ENCODE measurements at regions not wholly inside any gene's neighbourhood (a gene's known extent, or its start where the extent isn't known, plus 50 kb on each side); places are given as distances from the start of the nearest gene placed in this dataset.
"Not testable (repeated sequence)": the region's sequence is repeated elsewhere in the genome, so short reads cannot be mapped to it uniquely, and the experiment has no call there.

- Histone ChIP-seq H3K27me3 (ENCODE audit: insufficient read depth, low read length) (no peaks in the 10 kb centered on the region), H3K9me3 (ENCODE audit: low read length) (no peaks in the 10 kb centered on the region), H2AFZ (ENCODE audit: low read depth, low read length) (no peak overlapping the region), H3K4me3 (ENCODE audit: low read length) (no peak overlapping the region), H3K4me1 (ENCODE audit: insufficient read depth, low read length) (no peaks in the 10 kb centered on the region), H3K36me3 (ENCODE audit: insufficient read depth, low read length) (no peaks in the 10 kb centered on the region)
Observed at GRCh38 chr2:125644257-125644656, 1011.7 kb upstream of the GYPC start.

- Histone ChIP-seq H3K27me3 (ENCODE audit: insufficient read depth, low read length) (no peaks in the 10 kb centered on the region), H3K9me3 (ENCODE audit: low read length) (no peaks in the 10 kb centered on the region), H3K36me3 (ENCODE audit: insufficient read depth, low read length) (no peaks in the 10 kb centered on the region), H2AFZ (ENCODE audit: low read depth, low read length) (no peak overlapping the region), H3K4me3 (ENCODE audit: low read length) (no peak overlapping the region), H3K4me1 (ENCODE audit: insufficient read depth, low read length) (no peaks in the 10 kb centered on the region)
Observed at GRCh38 chr2:125652280-125652679, 1003.7 kb upstream of the GYPC start.

GRCh38 chr2:125654226-125654625 is 1001.7 kb upstream of the GYPC start:
- Histone ChIP-seq H3K27me3 (ENCODE audit: insufficient read depth, low read length) (no peaks in the 10 kb centered on the region), H3K36me3 (ENCODE audit: insufficient read depth, low read length) (no peaks in the 10 kb centered on the region), H2AFZ (ENCODE audit: low read depth, low read length) (no peak overlapping the region), H3K9me3 (ENCODE audit: low read length) (no peaks in the 10 kb centered on the region), H3K4me1 (ENCODE audit: insufficient read depth, low read length) (no peaks in the 10 kb centered on the region), H3K4me3 (ENCODE audit: low read length) (no peak overlapping the region)

GRCh38 chr2:125656190-125656589 is 999.8 kb upstream of the GYPC start:
- no peak overlapping the region for H3K4me3 ChIP-seq (ENCODE audit: low read length)
- H2AFZ ChIP-seq (ENCODE audit: low read depth, low read length): no peak overlapping the region
- no peaks in the 10 kb centered on the region for H3K36me3 ChIP-seq (ENCODE audit: insufficient read depth, low read length)
- H3K4me1 ChIP-seq (ENCODE audit: insufficient read depth, low read length): no peaks in the 10 kb centered on the region
- no peaks in the 10 kb centered on the region for H3K9me3 ChIP-seq (ENCODE audit: low read length)
- no peaks in the 10 kb centered on the region for H3K27me3 ChIP-seq (ENCODE audit: insufficient read depth, low read length)

GRCh38 chr2:125658583-125658982 is 997.4 kb upstream of the GYPC start:
- no peaks in the 10 kb centered on the region for H3K27me3 ChIP-seq (ENCODE audit: insufficient read depth, low read length)
- H3K4me3 ChIP-seq (ENCODE audit: low read length): no peak overlapping the region
- H3K36me3 ChIP-seq (ENCODE audit: insufficient read depth, low read length): no peaks in the 10 kb centered on the region
- no peak overlapping the region for H2AFZ ChIP-seq (ENCODE audit: low read depth, low read length)
- H3K4me1 ChIP-seq (ENCODE audit: insufficient read depth, low read length): no peaks in the 10 kb centered on the region
- no peaks in the 10 kb centered on the region for H3K9me3 ChIP-seq (ENCODE audit: low read length)

GRCh38 chr2:125660369-125660768 is 995.6 kb upstream of the GYPC start:
- H3K4me3 ChIP-seq (ENCODE audit: low read length); H3K27me3 ChIP-seq (ENCODE audit: insufficient read depth, low read length); H3K4me1 ChIP-seq (ENCODE audit: insufficient read depth, low read length); H2AFZ ChIP-seq (ENCODE audit: low read depth, low read length); H3K36me3 ChIP-seq (ENCODE audit: insufficient read depth, low read length); H3K9me3 ChIP-seq (ENCODE audit: low read length): not testable (repeated sequence)

GRCh38 chr2:125667630-125668029 is 988.3 kb upstream of the GYPC start:
- no peak overlapping the region for H2AFZ ChIP-seq (ENCODE audit: low read depth, low read length)
- no peaks in the 10 kb centered on the region for H3K27me3 ChIP-seq (ENCODE audit: insufficient read depth, low read length)
- H3K4me1 ChIP-seq (ENCODE audit: insufficient read depth, low read length): no peaks in the 10 kb centered on the region
- H3K4me3 ChIP-seq (ENCODE audit: low read length): no peak overlapping the region
- no peaks in the 10 kb centered on the region for H3K9me3 ChIP-seq (ENCODE audit: low read length)
- no peaks in the 10 kb centered on the region for H3K36me3 ChIP-seq (ENCODE audit: insufficient read depth, low read length)

- H3K36me3 ChIP-seq (ENCODE audit: insufficient read depth, low read length): no peaks in the 10 kb centered on the region
- H3K9me3 ChIP-seq (ENCODE audit: low read length): no peaks in the 10 kb centered on the region
- no peak overlapping the region for H2AFZ ChIP-seq (ENCODE audit: low read depth, low read length)
- H3K4me3 ChIP-seq (ENCODE audit: low read length): no peak overlapping the region
- no peaks in the 10 kb centered on the region for H3K27me3 ChIP-seq (ENCODE audit: insufficient read depth, low read length)
- H3K4me1 ChIP-seq (ENCODE audit: insufficient read depth, low read length): no peaks in the 10 kb centered on the region
Observed at GRCh38 chr2:125679903-125680302, 976.1 kb upstream of the GYPC start.

GRCh38 chr2:125680809-125681208 is 975.1 kb upstream of the GYPC start:
- Histone ChIP-seq H3K4me1 (ENCODE audit: insufficient read depth, low read length) (no peaks in the 10 kb centered on the region), H3K36me3 (ENCODE audit: insufficient read depth, low read length) (no peaks in the 10 kb centered on the region)

GRCh38 chr2:125681576-125681975 is 974.4 kb upstream of the GYPC start:
- H3K4me3 ChIP-seq (ENCODE audit: low read length): no peak overlapping the region
- no peaks in the 10 kb centered on the region for H3K27me3 ChIP-seq (ENCODE audit: insufficient read depth, low read length)

More at GRCh38 chr2:125680809-125681208, 975.1 kb upstream of the GYPC start:
- Histone ChIP-seq H3K27me3 (ENCODE audit: insufficient read depth, low read length) (no peaks in the 10 kb centered on the region), H2AFZ (ENCODE audit: low read depth, low read length) (no peak overlapping the region), H3K4me3 (ENCODE audit: low read length) (no peak overlapping the region), H3K9me3 (ENCODE audit: low read length) (no peaks in the 10 kb centered on the region)

GRCh38 chr2:125681976-125682805 is 973.8 kb upstream of the GYPC start:
- no peak overlapping the region for H3K4me3 ChIP-seq (ENCODE audit: low read length)
- no peak overlapping the region for H2AFZ ChIP-seq (ENCODE audit: low read depth, low read length)
- H3K9me3 ChIP-seq (ENCODE audit: low read length): no peaks in the 10 kb centered on the region
- no peaks in the 10 kb centered on the region for H3K4me1 ChIP-seq (ENCODE audit: insufficient read depth, low read length)
- H3K27me3 ChIP-seq (ENCODE audit: insufficient read depth, low read length): no peaks in the 10 kb centered on the region
- no peaks in the 10 kb centered on the region for H3K36me3 ChIP-seq (ENCODE audit: insufficient read depth, low read length)

More at GRCh38 chr2:125681576-125681975, 974.4 kb upstream of the GYPC start:
- no peak overlapping the region for H2AFZ ChIP-seq (ENCODE audit: low read depth, low read length)
- no peaks in the 10 kb centered on the region for H3K9me3 ChIP-seq (ENCODE audit: low read length)
- no peaks in the 10 kb centered on the region for H3K4me1 ChIP-seq (ENCODE audit: insufficient read depth, low read length)
- H3K36me3 ChIP-seq (ENCODE audit: insufficient read depth, low read length): no peaks in the 10 kb centered on the region

- no peaks in the 10 kb centered on the region for H3K9me3 ChIP-seq (ENCODE audit: low read length)
- no peak overlapping the region for H3K4me3 ChIP-seq (ENCODE audit: low read length)
- no peaks in the 10 kb centered on the region for H3K27me3 ChIP-seq (ENCODE audit: insufficient read depth, low read length)
- no peaks in the 10 kb centered on the region for H3K4me1 ChIP-seq (ENCODE audit: insufficient read depth, low read length)
- no peak overlapping the region for H2AFZ ChIP-seq (ENCODE audit: low read depth, low read length)
- H3K36me3 ChIP-seq (ENCODE audit: insufficient read depth, low read length): no peaks in the 10 kb centered on the region
Observed at GRCh38 chr2:125684256-125684655, 971.7 kb upstream of the GYPC start.

- H3K27me3 ChIP-seq (ENCODE audit: insufficient read depth, low read length): no peaks in the 10 kb centered on the region
- no peak overlapping the region for H2AFZ ChIP-seq (ENCODE audit: low read depth, low read length)
- H3K4me1 ChIP-seq (ENCODE audit: insufficient read depth, low read length): no peaks in the 10 kb centered on the region
- H3K4me3 ChIP-seq (ENCODE audit: low read length): no peak overlapping the region
- no peaks in the 10 kb centered on the region for H3K36me3 ChIP-seq (ENCODE audit: insufficient read depth, low read length)
- no peaks in the 10 kb centered on the region for H3K9me3 ChIP-seq (ENCODE audit: low read length)
Observed at GRCh38 chr2:125684932-125685331, 971.0 kb upstream of the GYPC start.

GRCh38 chr2:125696560-125696959 is 959.4 kb upstream of the GYPC start:
- Histone ChIP-seq H3K36me3 (ENCODE audit: insufficient read depth, low read length) (no peaks in the 10 kb centered on the region), H3K4me1 (ENCODE audit: insufficient read depth, low read length) (no peaks in the 10 kb centered on the region), H3K4me3 (ENCODE audit: low read length) (no peak overlapping the region), H2AFZ (ENCODE audit: low read depth, low read length) (no peak overlapping the region), H3K9me3 (ENCODE audit: low read length) (no peaks in the 10 kb centered on the region), H3K27me3 (ENCODE audit: insufficient read depth, low read length) (no peaks in the 10 kb centered on the region)

Measured in neuron (in vitro differentiated cells).